Liver (tissue), 8 donors: ENCODE measurements at regions not wholly inside any gene's neighbourhood (a gene's known extent, or its start where the extent isn't known, plus 50 kb on each side); places are given as distances from the start of the nearest gene placed in this dataset.
A peak's percentile ranks its signal among the peaks of the same experiment; 100 is the strongest.

Source experiments
- DNase-seq: peaks from one replicate; pipeline ENCODE4 v3.0.0-alpha.2; 2017; ENCODE audit warnings: low spot score
- H3K27ac ChIP-seq, 2 donors: one replicate each; pipeline ENCODE4 v1.7.0; 2013; ENCODE audit warnings: inconsistent platforms in 2 of 2, low read length in 2 of 2, control low read depth in 1 of 2, low read depth in 1 of 2, mild to moderate bottlenecking in 1 of 2
- H3K27me3 ChIP-seq, 4 donors: one replicate each; pipeline versions ENCODE4 v1.6.1 to v1.7.0; 2013; ENCODE audit warnings: low read length in 3 of 4, inconsistent platforms in 1 of 4, mild to moderate bottlenecking in 1 of 4, moderate library complexity in 1 of 4; ENCODE audit not compliant: control insufficient read depth in 4 of 4, insufficient read depth in 4 of 4
- H3K36me3 ChIP-seq, 4 donors: one replicate each; pipeline versions ENCODE4 v1.6.1 to v1.7.0; 2013; ENCODE audit warnings: low read length in 3 of 4, mild to moderate bottlenecking in 3 of 4, low read depth in 1 of 4, moderate library complexity in 1 of 4; ENCODE audit not compliant: control insufficient read depth in 4 of 4, insufficient read depth in 3 of 4
- H3K4me1 ChIP-seq, 4 donors: one replicate each; pipeline versions ENCODE4 v1.6.1 to v1.7.0; 2013; ENCODE audit warnings: low read length in 3 of 4, mild to moderate bottlenecking in 3 of 4, moderate library complexity in 1 of 4; ENCODE audit not compliant: control insufficient read depth in 4 of 4, insufficient read depth in 4 of 4
- H3K4me3 ChIP-seq, 3 donors: one replicate each; pipeline versions ENCODE4 v1.6.1 to v1.7.0; 2013; ENCODE audit warnings: low read length in 3 of 3, control low read depth in 1 of 3, low read depth in 1 of 3, mild to moderate bottlenecking in 1 of 3
- H3K9ac ChIP-seq, 2 donors: one replicate each; pipeline ENCODE4 v1.7.0; 2013; ENCODE audit warnings: low read length in 2 of 2, mild to moderate bottlenecking in 2 of 2, moderate library complexity in 2 of 2, control low read depth in 1 of 2, low read depth in 1 of 2
- H3K9me3 ChIP-seq, 4 donors: one replicate each; pipeline versions ENCODE4 v1.6.1 to v1.7.0; 2013; ENCODE audit warnings: low read length in 3 of 4; ENCODE audit not compliant: control insufficient read depth in 4 of 4
- ATF3 ChIP-seq: IDR thresholded peaks from 2 replicates; pipeline ENCODE4 v1.6.1; 2016; ENCODE audit warnings: antibody characterized with exemption
- CTCF ChIP-seq: fragments of 150-350 bp; IDR thresholded peaks from 2 replicates; pipeline ENCODE4 v1.5.1; 2017; ENCODE audit warnings: improper control_type of control experiment, low read depth, low read length; ENCODE audit not compliant: missing input control
- FOXA2 ChIP-seq: IDR thresholded peaks from 2 replicates; pipeline ENCODE4 v1.6.1; 2016; ENCODE audit warnings: antibody characterized with exemption
- GABPA ChIP-seq, 2 donors: IDR thresholded peaks in 1 of 2; conservative IDR thresholded peaks in 1 of 2; 2 replicates each; pipeline ENCODE4 v1.6.1; 2016; ENCODE audit warnings: antibody characterized with exemption in 2 of 2, mild to moderate bottlenecking in 1 of 2, moderate library complexity in 1 of 2
- HNF4A ChIP-seq, 2 donors: conservative IDR thresholded peaks; 2 replicates each; pipeline ENCODE4 v1.6.1; 2016; ENCODE audit warnings: antibody characterized with exemption in 2 of 2, mild to moderate bottlenecking in 2 of 2
- HNF4G ChIP-seq: IDR thresholded peaks from 2 replicates; pipeline ENCODE4 v1.6.1; 2016; ENCODE audit warnings: antibody characterized with exemption
- JUND ChIP-seq, 2 donors: IDR thresholded peaks; 2 replicates each; pipeline ENCODE4 v1.6.1; 2016; ENCODE audit warnings: antibody characterized with exemption in 2 of 2
- MAX ChIP-seq: IDR thresholded peaks from 2 replicates; pipeline ENCODE4 v1.6.1; 2016; ENCODE audit warnings: antibody characterized with exemption
- NR2F2 ChIP-seq: IDR thresholded peaks from 2 replicates; pipeline ENCODE4 v1.6.1; 2016; ENCODE audit warnings: antibody characterized with exemption
- RAD21 ChIP-seq, 2 donors: IDR thresholded peaks; 2 replicates each; pipeline ENCODE4 v1.6.1; 2016; ENCODE audit warnings: antibody characterized with exemption in 2 of 2, mild to moderate bottlenecking in 2 of 2
- REST ChIP-seq: IDR thresholded peaks from 2 replicates; pipeline ENCODE4 v1.6.1; 2016; ENCODE audit warnings: antibody characterized with exemption, mild to moderate bottlenecking
- RXRA ChIP-seq, 2 donors: IDR thresholded peaks; 2 replicates each; pipeline ENCODE4 v1.6.1; 2017 to 2018; ENCODE audit warnings: antibody characterized with exemption in 2 of 2, mild to moderate bottlenecking in 1 of 2
- TAF1 ChIP-seq: conservative IDR thresholded peaks from 2 replicates; pipeline ENCODE4 v1.6.1; 2016; ENCODE audit warnings: antibody characterized with exemption, mild to moderate bottlenecking
- YY1 ChIP-seq: IDR thresholded peaks from 2 replicates; pipeline ENCODE4 v1.6.1; 2016; ENCODE audit warnings: antibody characterized with exemption, mild to moderate bottlenecking
- ZBTB33 ChIP-seq: IDR thresholded peaks from 2 replicates; pipeline ENCODE4 v1.6.1; 2016; ENCODE audit warnings: antibody characterized with exemption
- WGBS: extraction: QIAGEN DNeasy Blood & Tissue Kit; methylation state at CpG from one replicate; pipeline ENCODE4 v1.1.7; 2013; 5-methylcytosine and 5-hydroxymethylcytosine counted together
- donor health status: healthy.
- donor health status: healthy.
- donor health status: healthy.
- donor health status: healthy.
- donor health status: healthy.

GRCh38 chr3:175956964-175957363, 1097.8 kb downstream of the NAALADL2 start:
- 63% methylated on average over 3 of the region's 3 CpGs for WGBS
- H3K4me3 ChIP-seq: no peak overlapping the region

GRCh38 chr3:175951047-175951694, 1092.0 kb downstream of the NAALADL2 start:
- Histone ChIP-seq H3K4me3 (no peak overlapping the region), H3K27ac (no peak overlapping the region), H3K9ac (no peak overlapping the region), H3K36me3 (no peaks in the 10 kb centered on the region), H3K4me1 (no peaks in the 10 kb centered on the region), H3K9me3 (no peaks in the 10 kb centered on the region), H3K27me3 (no peaks in the 10 kb centered on the region)
- TF ChIP-seq JUND (IDR thresholded peaks at IDR 0.05) (no peak), ZBTB33 (no peak), TAF1 (no peak), ATF3 (no peak), GABPA (IDR thresholded peaks at IDR 0.05 in 1 of 2, conservative IDR thresholded peaks at IDR 0.05 in 1 of 2) (no peak), HNF4A (conservative IDR thresholded peaks at IDR 0.05) (no peak), HNF4G (no peak), RXRA (IDR thresholded peaks at IDR 0.05) (no peak), RAD21 (IDR thresholded peaks at IDR 0.05) (no peak), NR2F2 (no peak), YY1 (no peak), FOXA2 (no peak), REST (no peak), CTCF (no peak), MAX (no peak)
- 80% methylated on average over 4 of the region's 4 CpGs for WGBS
- DNase-seq: no peak

More at GRCh38 chr3:175956964-175957363, 1097.8 kb downstream of the NAALADL2 start:
- no peak overlapping the region for H3K27ac ChIP-seq
- H3K4me1 ChIP-seq: no peaks in the 10 kb centered on the region
- H3K9ac ChIP-seq: no peak overlapping the region
- no peaks in the 10 kb centered on the region for H3K36me3 ChIP-seq
- no peaks in the 10 kb centered on the region for H3K9me3 ChIP-seq
- no peak for DNase-seq
- TF ChIP-seq RXRA (IDR thresholded peaks at IDR 0.05) (no peak), RAD21 (IDR thresholded peaks at IDR 0.05) (peak; percentile 50 to 51)
- no peaks in the 10 kb centered on the region for H3K27me3 ChIP-seq
